ENCODE measurements at regions not wholly inside any gene's neighbourhood (a gene's known extent, or its start where the extent isn't known, plus 50 kb on each side); places are given as distances from the start of the nearest gene placed in this dataset.

DNA sequence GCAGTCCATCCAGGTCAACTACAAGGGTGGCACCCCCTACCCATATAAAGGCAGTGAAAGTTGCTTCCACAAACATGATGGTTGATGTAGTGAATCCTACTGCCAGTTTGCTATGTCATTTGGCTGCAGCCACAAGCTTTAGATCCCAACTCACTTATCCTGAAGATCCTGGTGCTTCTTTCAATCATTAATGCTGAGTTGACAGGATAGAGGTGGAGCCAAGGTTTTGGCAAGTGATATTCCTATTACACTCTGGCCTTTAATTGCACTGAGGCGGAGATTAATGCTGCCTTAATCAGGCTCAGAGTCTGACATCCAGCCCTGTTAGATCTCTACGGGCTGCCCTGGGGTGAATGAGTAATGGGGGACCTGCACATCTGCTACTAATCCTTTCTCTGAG is 542.4 kb upstream of the ARX start:
- no peak for DNase-seq
- Mint-ChIP-seq H3K27me3 (ENCODE audit: low read depth in 3 of 3) (peaks cover 0 to 2% (median 0%) of the 10 kb centered on the region in 3 donors), H3K4me1 (no peaks in the 10 kb centered on the region), H3K27ac (no peak overlapping the region), H3K4me3 (no peak overlapping the region), H3K36me3 (no peaks in the 10 kb centered on the region), H3K9me3 (peaks cover 0 to 2% (median 0%) of the 10 kb centered on the region in 6 donors)

DNA sequence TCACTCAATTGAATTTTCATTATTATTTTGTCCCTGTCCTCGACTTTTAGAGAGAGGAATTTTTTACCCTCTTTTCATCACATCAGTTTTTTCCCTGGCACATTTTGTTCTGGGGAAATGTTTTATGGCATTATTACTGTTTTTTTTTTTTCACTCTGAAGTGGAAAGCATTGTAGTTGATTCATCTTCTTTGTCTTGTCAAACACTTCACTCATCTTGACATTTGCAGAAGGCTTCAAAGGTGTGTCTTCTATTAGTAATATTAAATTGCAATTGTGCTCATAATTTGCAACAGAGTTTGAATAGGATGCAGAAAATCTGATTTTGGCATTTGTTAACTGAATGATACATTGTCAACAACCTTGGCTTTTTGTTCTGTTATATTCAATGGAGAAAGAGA is 545.4 kb upstream of the ARX start:
- Mint-ChIP-seq H3K4me3 (no peak overlapping the region), H3K9me3 (peaks cover 0 to 2% (median under 1%) of the 10 kb centered on the region in 6 donors), H3K27me3 (ENCODE audit: low read depth in 3 of 3) (peaks cover 0 to 2% (median 0%) of the 10 kb centered on the region in 3 donors), H3K27ac (no peak overlapping the region), H3K36me3 (no peaks in the 10 kb centered on the region), H3K4me1 (no peaks in the 10 kb centered on the region)
- DNase-seq, result no peak

DNA sequence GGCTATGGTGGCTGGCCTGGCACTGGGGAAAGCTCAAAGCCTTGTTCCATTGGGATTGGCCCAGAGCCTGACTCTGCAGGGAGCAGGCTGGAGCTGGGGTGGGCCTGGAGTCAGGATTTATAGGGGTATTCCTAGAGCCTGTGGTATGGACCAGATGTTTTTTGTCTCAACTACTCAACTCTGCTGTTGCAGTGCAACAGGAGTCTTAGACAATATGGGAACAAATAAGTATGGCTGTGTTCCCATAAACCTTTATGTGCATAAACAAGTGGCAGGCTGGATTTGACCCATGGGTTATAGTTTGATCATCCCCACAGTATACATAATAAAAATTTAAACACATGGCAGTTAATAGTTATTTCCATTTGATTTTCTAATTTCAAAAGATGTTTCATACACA is 557.9 kb upstream of the ARX start:
- peaks cover 0 to 8% (median 2%) of the 10 kb centered on the region in 6 donors for H3K9me3 Mint-ChIP-seq
- no peaks in the 10 kb centered on the region for H3K36me3 Mint-ChIP-seq
- no peak for DNase-seq
- H3K4me3 Mint-ChIP-seq, result no peak overlapping the region
- H3K27me3 Mint-ChIP-seq (ENCODE audit: low read depth in 3 of 3), result peaks cover 1 to 3% (median 2%) of the 10 kb centered on the region in 3 donors
- H3K27ac Mint-ChIP-seq, result no peak overlapping the region
- no peaks in the 10 kb centered on the region for H3K4me1 Mint-ChIP-seq

DNA sequence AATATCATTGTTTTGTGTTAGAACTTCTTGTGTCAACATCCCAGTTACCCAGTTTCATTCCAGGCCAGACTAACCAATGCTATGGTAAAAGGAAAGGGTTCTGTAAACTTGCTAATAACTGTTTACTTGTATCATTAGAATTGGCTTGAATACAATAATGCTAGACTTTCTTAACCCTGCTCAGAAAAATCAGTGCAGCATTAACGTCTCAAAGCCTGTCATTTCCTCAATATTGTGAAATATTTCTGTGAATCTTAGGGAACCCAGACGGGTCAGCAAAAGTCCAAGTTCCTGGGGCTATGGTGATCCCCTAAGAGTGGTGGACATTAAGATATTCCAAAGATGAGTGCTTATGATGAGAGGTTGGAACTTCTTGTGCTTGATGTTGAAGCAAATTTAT is 541.2 kb upstream of the MAGEB18 start:
- DNase-seq, result no peak
- H3K27me3 Mint-ChIP-seq (ENCODE audit: low read depth in 3 of 3), result peaks cover 0 to 3% (median 2%) of the 10 kb centered on the region in 3 donors
- H3K36me3 Mint-ChIP-seq, result no peaks in the 10 kb centered on the region

GRCh38 chrX:25597551-25597950 is 540.6 kb upstream of the MAGEB18 start:
- H3K4me1 Mint-ChIP-seq, result no peaks in the 10 kb centered on the region
- DNase-seq, result no peak
- no peaks in the 10 kb centered on the region for H3K36me3 Mint-ChIP-seq
- H3K9me3 Mint-ChIP-seq, result peaks cover 2 to 17% (median 6%) of the 10 kb centered on the region in 6 donors
- H3K4me3 Mint-ChIP-seq, result no peak overlapping the region
- H3K27me3 Mint-ChIP-seq (ENCODE audit: low read depth in 3 of 3), result peaks cover 0 to 6% (median 2%) of the 10 kb centered on the region in 3 donors
- H3K27ac Mint-ChIP-seq, result no peak overlapping the region

More for the DNA sequence above, 541.2 kb upstream of the MAGEB18 start:
- Mint-ChIP-seq H3K4me3 (no peak overlapping the region), H3K4me1 (no peaks in the 10 kb centered on the region), H3K9me3 (peaks cover 2 to 17% (median 6%) of the 10 kb centered on the region in 6 donors), H3K27ac (no peak overlapping the region)

DNA sequence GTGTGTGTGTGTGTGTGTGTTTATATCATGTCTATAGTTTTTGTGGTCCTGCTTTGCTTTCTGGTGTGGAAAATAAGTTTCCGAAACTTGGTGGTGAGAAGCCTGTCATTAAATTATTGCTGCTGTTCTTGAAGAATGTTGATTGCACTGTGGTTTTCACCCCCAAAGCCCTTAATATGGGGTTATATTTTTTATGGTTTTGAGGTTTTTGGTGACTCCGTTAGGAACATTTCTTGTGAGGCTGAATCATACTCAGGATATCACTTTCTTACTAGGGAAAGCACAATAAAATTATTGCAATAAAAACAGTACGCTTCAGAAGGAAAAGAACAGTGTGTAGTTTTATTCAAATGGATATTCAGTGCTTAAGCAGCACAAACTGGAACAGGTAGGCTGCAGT is 539.1 kb upstream of the MAGEB18 start:
- H3K4me1 Mint-ChIP-seq, result no peaks in the 10 kb centered on the region
- H3K27me3 Mint-ChIP-seq (ENCODE audit: low read depth in 3 of 3), result peaks cover 0 to 6% (median 2%) of the 10 kb centered on the region in 3 donors
- H3K4me3 Mint-ChIP-seq, result no peak overlapping the region
- DNase-seq, result no peak
- no peak overlapping the region for H3K27ac Mint-ChIP-seq
- H3K9me3 Mint-ChIP-seq, result peaks cover 2 to 9% (median 6%) of the 10 kb centered on the region in 6 donors
- H3K36me3 Mint-ChIP-seq, result peaks cover 0 to 3% (median 0%) of the 10 kb centered on the region in 3 donors

DNA sequence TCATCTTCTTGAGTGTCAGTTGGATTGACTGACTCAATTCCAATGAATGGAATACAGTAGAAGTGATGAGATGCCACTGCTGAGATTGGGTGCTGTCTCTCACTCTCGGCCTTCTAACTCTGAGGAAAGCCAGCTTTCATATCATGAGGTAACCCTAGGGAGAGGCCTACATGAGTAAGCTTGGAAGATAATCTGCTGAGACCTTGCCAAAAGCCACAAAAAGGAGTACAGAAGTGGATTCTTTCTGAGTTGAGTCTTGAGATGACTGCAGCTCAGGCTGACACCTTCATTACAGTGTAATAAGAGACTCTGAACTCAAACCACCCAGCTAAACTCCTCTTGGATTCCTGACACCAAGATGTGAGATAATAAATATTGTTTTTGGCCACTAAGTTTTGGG is 537.4 kb upstream of the MAGEB18 start:
- peaks cover 0 to 3% (median 0%) of the 10 kb centered on the region in 3 donors for H3K36me3 Mint-ChIP-seq
- no peak overlapping the region for H3K4me3 Mint-ChIP-seq
- H3K27me3 Mint-ChIP-seq (ENCODE audit: low read depth in 3 of 3), result peaks cover 0 to 6% (median 0%) of the 10 kb centered on the region in 3 donors
- DNase-seq, result no peak
- peaks cover 2 to 8% (median 4%) of the 10 kb centered on the region in 6 donors for H3K9me3 Mint-ChIP-seq
- no peaks in the 10 kb centered on the region for H3K4me1 Mint-ChIP-seq
- no peak overlapping the region for H3K27ac Mint-ChIP-seq

DNA sequence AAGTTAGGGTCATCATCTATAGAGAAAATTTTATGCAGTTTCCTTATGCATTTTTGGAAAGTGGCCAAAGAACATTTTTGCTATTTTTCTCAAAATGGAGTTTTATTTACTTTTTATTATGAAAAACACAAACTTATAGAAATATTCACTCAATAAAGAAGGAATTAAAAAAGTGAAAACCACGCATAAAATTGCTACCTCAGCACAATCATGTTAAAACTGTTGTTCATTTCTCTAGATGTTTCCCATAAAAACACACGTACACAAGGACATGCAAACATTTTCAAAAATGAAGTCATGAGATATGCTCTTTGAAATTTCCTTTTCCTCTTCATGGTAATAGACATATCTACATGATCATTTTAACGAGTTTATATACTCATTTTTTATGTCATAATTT is 536.8 kb upstream of the MAGEB18 start:
- H3K27me3 Mint-ChIP-seq (ENCODE audit: low read depth in 3 of 3), result peaks cover 0 to 6% (median 0%) of the 10 kb centered on the region in 3 donors
- DNase-seq, result no peak
- no peak overlapping the region for H3K4me3 Mint-ChIP-seq
- no peaks in the 10 kb centered on the region for H3K4me1 Mint-ChIP-seq
- no peak overlapping the region for H3K27ac Mint-ChIP-seq
- peaks cover 0 to 3% (median 0%) of the 10 kb centered on the region in 3 donors for H3K36me3 Mint-ChIP-seq
- H3K9me3 Mint-ChIP-seq, result peaks cover 0 to 8% (median 2%) of the 10 kb centered on the region in 6 donors

- H3K4me3 Mint-ChIP-seq, result no peak overlapping the region
- H3K4me1 Mint-ChIP-seq, result no peaks in the 10 kb centered on the region
- H3K36me3 Mint-ChIP-seq, result no peaks in the 10 kb centered on the region
- no peak for DNase-seq
- peaks cover 0 to 9% (median 0%) of the 10 kb centered on the region in 6 donors for H3K9me3 Mint-ChIP-seq
- peaks cover 0 to 3% (median 0%) of the 10 kb centered on the region in 3 donors for H3K27me3 Mint-ChIP-seq (ENCODE audit: low read depth in 3 of 3)
- H3K27ac Mint-ChIP-seq, result no peak overlapping the region
These were observed 519.9 kb upstream of the MAGEB18 start for GRCh38 chrX:25618248-25618647.

GRCh38 chrX:25640276-25640675 is 497.9 kb upstream of the MAGEB18 start:
- Mint-ChIP-seq H3K4me3 (no peak overlapping the region), H3K27ac (no peak overlapping the region), H3K9me3 (peaks cover 0 to 10% (median 3%) of the 10 kb centered on the region in 6 donors), H3K4me1 (no peaks in the 10 kb centered on the region), H3K27me3 (ENCODE audit: low read depth in 3 of 3) (peaks cover 0 to 3% (median 0%) of the 10 kb centered on the region in 3 donors), H3K36me3 (no peaks in the 10 kb centered on the region)
- DNase-seq, result no peak

GRCh38 chrX:25646156-25646555 is 492.0 kb upstream of the MAGEB18 start:
- H3K27ac Mint-ChIP-seq, result no peak overlapping the region
- no peaks in the 10 kb centered on the region for H3K36me3 Mint-ChIP-seq
- no peaks in the 10 kb centered on the region for H3K4me1 Mint-ChIP-seq
- peaks cover 0 to 4% (median 0%) of the 10 kb centered on the region in 3 donors for H3K27me3 Mint-ChIP-seq (ENCODE audit: low read depth in 3 of 3)
- DNase-seq, result no peak
- no peak overlapping the region for H3K4me3 Mint-ChIP-seq
- H3K9me3 Mint-ChIP-seq, result peaks cover 3 to 19% (median 6%) of the 10 kb centered on the region in 6 donors

DNA sequence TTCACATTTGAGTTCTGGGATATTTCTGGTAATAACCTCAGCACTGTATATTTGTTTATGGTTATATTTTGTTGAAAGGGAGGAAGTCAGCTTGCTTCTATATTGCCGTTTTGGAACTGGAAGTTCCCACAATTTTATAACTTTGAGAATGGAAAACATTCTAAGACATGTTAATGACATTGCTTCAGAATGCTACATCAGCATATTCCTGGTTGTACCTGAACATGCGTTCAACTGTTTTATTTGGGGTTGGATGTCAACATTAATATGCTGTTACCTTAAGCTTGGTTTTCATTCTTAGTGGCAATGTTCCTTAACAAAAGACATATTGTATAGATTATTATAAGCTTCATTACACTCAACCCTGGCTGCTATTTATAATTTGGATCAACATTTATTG is 489.4 kb upstream of the MAGEB18 start:
- Mint-ChIP-seq H3K9me3 (peaks cover 3 to 19% (median 5%) of the 10 kb centered on the region in 6 donors), H3K36me3 (no peaks in the 10 kb centered on the region), H3K4me1 (no peaks in the 10 kb centered on the region), H3K4me3 (no peak overlapping the region), H3K27me3 (ENCODE audit: low read depth in 3 of 3) (peaks cover 0 to 4% (median 3%) of the 10 kb centered on the region in 3 donors), H3K27ac (no peak overlapping the region)
- no peak for DNase-seq

- Mint-ChIP-seq H3K27ac (no peak overlapping the region), H3K27me3 (ENCODE audit: low read depth in 3 of 3) (peaks cover 0 to 4% (median 3%) of the 10 kb centered on the region in 3 donors), H3K4me1 (no peaks in the 10 kb centered on the region), H3K36me3 (no peaks in the 10 kb centered on the region), H3K9me3 (peaks cover 3 to 14% (median 6%) of the 10 kb centered on the region in 6 donors), H3K4me3 (no peak overlapping the region)
- DNase-seq, result no peak
These were observed 487.8 kb upstream of the MAGEB18 start for GRCh38 chrX:25650216-25650820.

- no peak for DNase-seq
- Mint-ChIP-seq H3K36me3 (no peaks in the 10 kb centered on the region), H3K4me3 (no peak overlapping the region), H3K27me3 (ENCODE audit: low read depth in 3 of 3) (no peaks in the 10 kb centered on the region), H3K27ac (no peak overlapping the region), H3K4me1 (no peaks in the 10 kb centered on the region), H3K9me3 (peaks cover 0 to 13% (median 2%) of the 10 kb centered on the region in 6 donors)
These were observed 478.8 kb upstream of the MAGEB18 start for GRCh38 chrX:25659317-25659716.

DNA sequence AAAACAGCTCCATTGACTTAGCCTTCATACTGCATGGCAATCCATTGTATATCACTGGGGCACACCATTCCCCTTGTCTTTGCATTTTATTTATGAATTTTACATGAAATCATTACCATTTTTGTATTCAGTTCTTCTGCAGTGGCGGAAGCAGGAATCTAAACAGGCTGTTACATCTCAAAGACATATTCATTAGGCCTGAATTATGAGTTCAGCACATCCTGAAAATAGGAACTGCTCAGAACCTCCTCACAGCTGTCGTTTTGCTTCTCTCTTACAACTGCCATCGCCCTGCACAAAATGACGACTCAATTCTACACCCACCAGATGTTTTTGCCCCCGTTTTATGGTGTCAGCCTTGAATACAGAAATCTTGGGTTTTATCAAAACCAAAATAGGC is 474.4 kb upstream of the MAGEB18 start:
- DNase-seq, result no peak
- Mint-ChIP-seq H3K27ac (no peak overlapping the region), H3K27me3 (ENCODE audit: low read depth in 3 of 3) (peaks cover 0 to 2% (median 0%) of the 10 kb centered on the region in 3 donors), H3K4me1 (no peaks in the 10 kb centered on the region), H3K36me3 (no peaks in the 10 kb centered on the region), H3K4me3 (no peak overlapping the region), H3K9me3 (peaks cover 0 to 5% (median 0%) of the 10 kb centered on the region in 6 donors)
